PC-9 (cell line): ENCODE measurements at regions not wholly inside any gene's neighbourhood (a gene's known extent, or its start where the extent isn't known, plus 50 kb on each side); places are given as distances from the start of the nearest gene placed in this dataset.

Experiments used
- EZH2 ChIP-seq: fragments of 200-600 bp; sonication (generic); IDR thresholded peaks from 2 replicates; pipeline ENCODE4 v1.8.0; 2017; ENCODE audit warnings: antibody characterized with exemption, low read depth
- TF ChIP-seq, protein P1 (sequence below): fragments of 200-600 bp; sonication (generic); conservative IDR thresholded peaks from 2 replicates; pipeline ENCODE4 v1.6.1; 2017; ENCODE audit warnings: mixed run types, antibody characterized with exemption, mild to moderate bottlenecking, moderate library complexity

DNA sequence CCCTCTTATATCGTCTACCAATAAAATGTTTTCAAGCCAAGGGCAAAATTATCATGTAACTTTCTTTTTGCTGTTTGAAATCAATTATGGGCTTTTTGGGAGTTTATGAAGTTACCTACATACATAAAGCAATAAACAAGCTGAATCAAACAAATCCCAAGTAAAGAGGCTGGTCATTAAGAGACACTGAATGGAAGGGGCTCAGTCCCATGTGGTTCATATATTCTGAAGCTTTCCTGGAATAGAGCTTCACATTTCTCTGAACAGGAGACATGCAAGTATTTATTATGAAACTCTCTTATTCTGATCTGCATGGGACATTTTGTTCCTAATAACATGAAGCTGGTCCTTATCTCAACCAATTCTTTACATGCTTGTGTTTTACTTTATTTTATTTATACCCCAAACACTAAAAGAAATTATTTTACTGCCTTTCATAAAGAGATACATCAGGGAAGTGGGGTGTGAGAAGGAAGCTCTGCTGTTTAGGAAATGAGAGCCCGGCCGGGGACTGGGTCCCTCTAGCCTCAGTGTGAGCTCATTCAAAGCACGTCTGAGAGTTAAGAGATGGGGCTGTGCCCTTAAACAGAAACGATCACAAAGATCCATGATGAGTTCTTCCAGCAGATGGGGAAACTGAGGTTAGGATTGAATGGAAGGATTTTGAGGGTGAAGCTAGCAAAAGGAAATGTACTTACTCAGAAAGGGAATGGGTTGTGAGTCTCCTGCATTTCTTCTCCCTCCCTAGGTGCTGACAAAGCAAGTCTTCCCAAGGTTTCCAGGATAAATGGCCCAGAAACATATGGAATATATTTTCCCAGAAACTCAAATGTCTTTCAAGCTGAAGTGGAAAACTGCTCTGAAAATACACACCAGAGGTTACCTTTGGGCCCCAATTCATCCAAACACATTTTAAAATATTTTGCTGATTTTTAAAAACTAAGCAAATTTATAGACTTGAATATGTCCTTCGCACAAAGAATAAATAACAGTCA is 93.1 kb upstream of the LNX1 start:
- TF ChIP-seq, protein P1, sequence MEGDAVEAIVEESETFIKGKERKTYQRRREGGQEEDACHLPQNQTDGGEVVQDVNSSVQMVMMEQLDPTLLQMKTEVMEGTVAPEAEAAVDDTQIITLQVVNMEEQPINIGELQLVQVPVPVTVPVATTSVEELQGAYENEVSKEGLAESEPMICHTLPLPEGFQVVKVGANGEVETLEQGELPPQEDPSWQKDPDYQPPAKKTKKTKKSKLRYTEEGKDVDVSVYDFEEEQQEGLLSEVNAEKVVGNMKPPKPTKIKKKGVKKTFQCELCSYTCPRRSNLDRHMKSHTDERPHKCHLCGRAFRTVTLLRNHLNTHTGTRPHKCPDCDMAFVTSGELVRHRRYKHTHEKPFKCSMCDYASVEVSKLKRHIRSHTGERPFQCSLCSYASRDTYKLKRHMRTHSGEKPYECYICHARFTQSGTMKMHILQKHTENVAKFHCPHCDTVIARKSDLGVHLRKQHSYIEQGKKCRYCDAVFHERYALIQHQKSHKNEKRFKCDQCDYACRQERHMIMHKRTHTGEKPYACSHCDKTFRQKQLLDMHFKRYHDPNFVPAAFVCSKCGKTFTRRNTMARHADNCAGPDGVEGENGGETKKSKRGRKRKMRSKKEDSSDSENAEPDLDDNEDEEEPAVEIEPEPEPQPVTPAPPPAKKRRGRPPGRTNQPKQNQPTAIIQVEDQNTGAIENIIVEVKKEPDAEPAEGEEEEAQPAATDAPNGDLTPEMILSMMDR: no peak
- no peak for TF ChIP-seq EZH2
